GM13977 (cell line): ENCODE measurements at regions not wholly inside any gene's neighbourhood (a gene's known extent, or its start where the extent isn't known, plus 50 kb on each side); places are given as distances from the start of the nearest gene placed in this dataset.

Experiments used
- DNase-seq: peaks from one replicate; pipeline ENCODE4 v3.0.0; 2012; ENCODE audit warnings: low spot score
- CTCF ChIP-seq: IDR thresholded peaks from 2 replicates; pipeline ENCODE4 v1.5.1; 2012; ENCODE audit warnings: mild to moderate bottlenecking, control low read depth; ENCODE audit not compliant: insufficient read depth; ENCODE audit errors: extremely low read depth, missing control alignments
- in situ Hi-C: fragments of 300-500 bp; cut with MboI; formaldehyde crosslinking; loops from one replicate; pipeline ENCODE4 v1.12.0; 2022; ENCODE audit warnings: low sequenced_read_pairs, low pct_unique_long_range_greater_than_20kb, mixed read lengths, inconsistent platforms; ENCODE audit not compliant: unreplicated experiment

GRCh38 chr10:131657985-131658330 lies 242.8 kb upstream of the PPP2R2D start:
- TF ChIP-seq CTCF: no peak
- DNase-seq: no peak
- in situ Hi-C loops: no loop called here

- in situ Hi-C loops: no loop called here
- no peak for DNase-seq
- no peak for TF ChIP-seq CTCF
These were observed 242.2 kb upstream of the PPP2R2D start for GRCh38 chr10:131658476-131659110.

GRCh38 chr10:131660427-131660826 lies 240.4 kb upstream of the PPP2R2D start:
- no peak for TF ChIP-seq CTCF
- in situ Hi-C loops: no loop called here
- DNase-seq: no peak

GRCh38 chr10:131662851-131663250 lies 238.0 kb upstream of the PPP2R2D start:
- DNase-seq: no peak
- no peak for TF ChIP-seq CTCF
- in situ Hi-C loops: no loop called here

- no peak for TF ChIP-seq CTCF
- DNase-seq: no peak
- in situ Hi-C loops: no loop called here
These were observed 237.5 kb upstream of the PPP2R2D start for GRCh38 chr10:131663351-131663750.

- in situ Hi-C loops: no loop called here
- DNase-seq: no peak
These were observed 234.7 kb upstream of the PPP2R2D start for GRCh38 chr10:131666091-131666490.

More at GRCh38 chr10:131666091-131666490, 234.7 kb upstream of the PPP2R2D start:
- no peak for TF ChIP-seq CTCF
